GM23248 (cell line): ENCODE measurements at regions not wholly inside any gene's neighbourhood (a gene's known extent, or its start where the extent isn't known, plus 50 kb on each side); places are given as distances from the start of the nearest gene placed in this dataset.
"Not testable (repeated sequence)": the region's sequence is repeated elsewhere in the genome, so short reads cannot be mapped to it uniquely, and the experiment has no call there.

Source experiments
- EZH2 ChIP-seq: fragments of 200-600 bp; sonication (generic); IDR thresholded peaks from 2 replicates; pipeline ENCODE4 v1.6.1; 2018; ENCODE audit warnings: antibody characterized with exemption, mild to moderate bottlenecking; ENCODE audit not compliant: insufficient read depth, poor library complexity, severe bottlenecking
- EZH2phosphoT487 ChIP-seq: fragments of 200-600 bp; sonication (generic); IDR thresholded peaks from 2 replicates; pipeline ENCODE4 v1.6.1; 2018; ENCODE audit warnings: antibody characterized with exemption, moderate library complexity, mild to moderate bottlenecking, low read depth; ENCODE audit not compliant: insufficient read depth

GRCh38 chrY:20382085-20382484 is 193.5 kb upstream of the EIF1AY start:
- TF ChIP-seq EZH2, EZH2phosphoT487: not testable (repeated sequence)
